Myocyte (in vitro differentiated cells): ENCODE measurements at regions not wholly inside any gene's neighbourhood (a gene's known extent, or its start where the extent isn't known, plus 50 kb on each side); places are given as distances from the start of the nearest gene placed in this dataset.

Source experiments
- DNase-seq: peaks from one replicate; pipeline ENCODE4 v3.0.0-alpha.2; 2012; ENCODE audit warnings: low read depth

- no peak for DNase-seq
These were observed 50.3 kb downstream of the NALF2 start for GRCh38 chrX:69554321-69554947.

DNA sequence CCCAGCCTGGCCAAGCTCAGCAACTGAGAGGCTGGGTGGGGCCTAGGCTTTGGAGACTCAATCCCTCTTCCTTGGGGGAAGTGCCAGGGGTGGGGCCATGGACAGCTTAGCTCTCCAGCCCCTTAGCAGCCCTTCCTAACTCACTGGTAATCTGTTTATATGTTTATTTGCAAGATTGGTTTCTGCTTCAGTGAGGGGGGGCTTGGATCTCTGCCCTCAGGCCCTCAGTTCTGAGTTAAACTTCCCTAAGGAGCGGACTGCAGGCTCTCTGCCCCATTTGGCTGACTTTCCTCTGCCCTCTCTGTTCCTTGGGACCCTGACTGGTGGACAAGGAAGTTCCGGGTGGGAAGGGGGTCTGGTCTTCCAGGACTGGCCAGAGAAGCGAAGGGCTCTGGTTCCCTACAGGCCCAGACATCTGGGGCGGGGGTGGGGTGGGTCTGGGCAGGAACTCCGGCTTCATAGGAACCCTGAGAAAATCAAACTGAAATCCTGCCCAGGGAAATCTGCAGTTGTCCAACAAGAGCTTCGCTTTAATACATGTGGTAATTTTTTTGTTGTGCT lies 51.4 kb downstream of the NALF2 start:
- no peak for DNase-seq

DNA sequence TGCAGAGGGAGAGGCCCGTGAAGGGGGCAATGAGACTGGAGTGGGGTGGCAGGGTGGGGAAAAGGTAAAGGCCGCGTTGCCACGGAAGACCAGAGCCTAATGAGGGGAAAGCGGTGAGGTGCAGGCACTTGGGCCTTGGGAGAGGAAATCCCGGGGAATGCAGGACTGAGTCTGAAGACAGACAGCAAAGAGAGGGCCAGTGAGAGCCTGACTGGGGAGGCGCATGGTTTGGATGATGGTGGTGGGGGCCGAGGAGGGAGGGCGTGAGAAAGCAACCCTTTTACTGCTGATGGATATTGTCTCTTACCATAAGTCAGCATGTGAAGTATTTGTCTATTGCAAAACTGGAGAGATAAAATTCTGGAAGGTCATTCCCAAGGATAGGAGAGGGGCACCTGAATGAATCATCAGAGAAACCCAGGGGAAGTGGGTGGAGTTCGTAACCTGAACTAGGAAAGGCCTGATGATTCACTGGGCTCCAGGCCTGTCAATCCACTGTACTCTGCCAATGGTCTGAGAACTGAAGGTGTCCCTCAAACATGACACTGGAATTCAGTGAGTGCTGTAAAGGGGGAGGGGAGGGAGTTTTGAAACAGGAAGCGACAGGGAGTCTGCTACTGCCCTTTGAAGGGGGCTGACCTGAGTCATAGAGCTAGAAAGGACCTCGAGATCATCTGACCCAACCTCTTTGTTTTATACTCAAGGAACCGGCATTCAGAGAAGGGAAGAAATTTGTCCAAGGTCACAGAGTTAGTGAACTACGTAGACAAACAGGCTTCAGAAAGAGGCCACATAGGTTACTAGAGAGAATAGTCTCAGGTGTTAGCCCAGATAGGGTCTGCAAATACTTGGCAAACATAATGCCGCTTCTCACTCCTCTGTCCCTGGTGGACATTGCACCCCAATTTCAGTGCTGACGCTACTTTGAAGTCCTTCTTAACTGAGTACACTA lies 52.2 kb downstream of the NALF2 start:
- DNase-seq: peak; percentile 0

DNA sequence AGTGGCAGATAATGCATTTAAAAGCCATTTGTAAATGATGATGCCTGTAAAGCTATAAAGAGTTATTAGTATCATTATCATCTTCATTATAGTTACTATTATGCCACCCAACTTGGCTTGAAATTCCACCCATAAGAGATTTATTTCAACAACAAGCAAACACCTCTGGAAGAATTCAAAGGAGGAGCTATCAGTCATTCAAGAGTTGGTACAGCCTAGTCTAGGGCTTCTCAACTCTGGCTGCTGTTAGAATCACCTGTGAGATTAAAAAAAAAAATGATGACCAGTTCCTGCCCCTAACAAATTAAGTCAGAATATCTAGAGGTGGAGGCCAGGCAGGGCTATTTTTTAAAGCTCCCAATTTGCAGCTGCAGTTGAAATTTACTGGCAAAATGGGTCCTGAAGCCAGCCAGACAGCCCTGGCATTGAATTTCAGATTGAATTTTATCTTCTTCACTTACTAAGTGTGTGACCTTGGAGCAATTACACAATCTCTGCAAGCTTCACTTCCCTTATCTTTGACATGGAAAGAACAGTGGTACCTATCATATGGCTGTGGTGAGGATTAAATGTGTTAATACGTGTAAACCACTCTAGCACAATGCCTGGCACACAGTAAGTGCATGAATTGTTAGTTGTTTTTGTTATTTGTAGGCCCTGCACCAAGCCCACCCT lies 52.9 kb upstream of the EDA start:
- DNase-seq: no peak

DNA sequence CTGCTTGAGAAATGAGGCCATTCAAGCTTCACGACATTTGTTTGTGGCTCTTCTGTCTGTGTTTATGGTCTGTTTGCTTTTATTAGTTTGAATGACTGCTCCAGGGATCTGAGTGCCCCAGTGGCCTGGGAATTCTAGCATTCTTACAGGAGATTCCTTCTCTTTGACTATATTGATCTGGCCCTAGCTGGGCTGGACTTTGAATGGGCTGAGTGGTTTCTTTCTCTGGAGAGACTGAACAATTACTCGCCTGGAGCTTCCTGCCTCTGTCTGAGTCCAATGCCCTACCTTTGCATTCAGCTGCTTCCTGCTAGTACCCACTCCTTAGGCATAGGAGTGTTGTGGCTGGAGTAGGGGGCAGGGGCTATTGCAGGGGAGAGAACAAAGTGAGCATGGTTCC lies 51.2 kb upstream of the EDA start:
- no peak for DNase-seq

GRCh38 chrX:69565247-69565815 lies 50.6 kb upstream of the EDA start:
- DNase-seq: no peak
